HepG2 (cell line): ENCODE measurements at regions not wholly inside any gene's neighbourhood (a gene's known extent, or its start where the extent isn't known, plus 50 kb on each side); places are given as distances from the start of the nearest gene placed in this dataset.

Experiments used
- ATAC-seq: fragments of 200-7000 bp; cut with Tn5 transposase; 3 replicates; pipeline ENCODE4 v1.9.1; 2020; ENCODE audit warnings: mild to moderate bottlenecking, moderate library complexity
- BruUV-seq: library from RNA; stranded (reverse); fragments of 400-500 nt; replicated peaks from 2 replicates; lab custom pipeline; 2021; lab: Mats Ljungman, UMichigan
- CTCF ChIA-PET: fragments of 300-600 bp; formaldehyde crosslinking; extraction: SDS; loops from one replicate; lab custom pipeline; 2021; ENCODE audit warnings: low total read pairs, inconsistent platforms, low intra/inter-chr PET ratio; lab: Yijun Ruan, JAX
- POLR2A ChIA-PET: fragments of 350-600 bp; sonication (Branson Sonifier 250); formaldehyde crosslinking; loops from one replicate; lab custom pipeline; 2020; ENCODE audit warnings: antibody characterized with exemption, inconsistent platforms; lab: Yijun Ruan, JAX
- DNase-seq: peaks from one replicate; pipeline ENCODE4 v3.0.0-alpha.2; 2015; ENCODE audit warnings: low spot score
- FAIRE-seq: peaks from 3 replicates; lab custom pipeline; 2011; peaks lifted over from hg19 to GRCh38; lab: Jason Lieb, UNC
- H2AFZ ChIP-seq: one replicate; pipeline ENCODE4 v1.6.1; 2011; ENCODE audit warnings: low read length, inconsistent platforms
- H3K27ac ChIP-seq: fragments of 300-600 bp; 3 replicates; pipeline ENCODE4 v1.8.0; 2011; ENCODE audit warnings: mixed run types, mild to moderate bottlenecking, mixed read lengths, low read length, inconsistent platforms; ENCODE audit not compliant: insufficient read depth; ENCODE audit errors: extremely low read length
- H3K27me3 ChIP-seq, 2 experiments: fragments of 200-600 bp in 1 of 2; 2 replicates in 1 of 2; 3 replicates in 1 of 2; pipeline versions ENCODE4 v1.6.0 to v1.8.0; 2011; ENCODE audit warnings: low read length in 2 of 2, mild to moderate bottlenecking in 2 of 2, moderate library complexity in 2 of 2, inconsistent platforms in 1 of 2; ENCODE audit not compliant: insufficient read depth in 2 of 2, control insufficient read depth in 1 of 2
- H3K36me3 ChIP-seq, 2 experiments: fragments of 200-600 bp in 1 of 2; replicated peaks in 1 of 2; 2 replicates in 1 of 2; 3 replicates in 1 of 2; pipeline versions ENCODE4 v1.5.1 to v1.8.0; 2011; ENCODE audit warnings: low read length in 2 of 2, inconsistent platforms in 1 of 2; ENCODE audit not compliant: insufficient read depth in 2 of 2, control insufficient read depth in 1 of 2
- H3K4me1 ChIP-seq: 2 replicates; pipeline ENCODE4 v1.5.1; 2012; ENCODE audit warnings: low read length, inconsistent platforms; ENCODE audit not compliant: insufficient read depth
- H3K4me2 ChIP-seq: 2 replicates; pipeline ENCODE4 v1.6.0; 2011; ENCODE audit warnings: low read depth, low read length, inconsistent platforms
- H3K4me3 ChIP-seq, 3 experiments: fragments of 200-600 bp in 1 of 3; sonication (generic), shearing (Covaris generic) in 1 of 3; replicated peaks in 1 of 3; 2 replicates each; pipeline ENCODE4 v1.5.1; 2011 to 2016; ENCODE audit warnings: low read length in 3 of 3, inconsistent platforms in 2 of 3, low read depth in 2 of 3, mild to moderate bottlenecking in 2 of 3, control low read depth in 1 of 3, mixed read lengths in 1 of 3; ENCODE audit not compliant: insufficient read depth in 1 of 3
- H3K79me2 ChIP-seq: one replicate; pipeline ENCODE4 v1.6.1; 2011; ENCODE audit warnings: low read length, inconsistent platforms; ENCODE audit not compliant: insufficient read depth
- H3K9ac ChIP-seq: 2 replicates; pipeline ENCODE4 v1.6.0; 2011; ENCODE audit warnings: mild to moderate bottlenecking, low read depth, low read length, inconsistent platforms; ENCODE audit not compliant: insufficient read depth
- H3K9me3 ChIP-seq: 2 replicates; pipeline ENCODE4 v1.5.1; 2012; ENCODE audit warnings: mild to moderate bottlenecking, low read length
- H4K20me1 ChIP-seq: 2 replicates; pipeline ENCODE4 v1.6.0; 2011; ENCODE audit warnings: inconsistent platforms, mild to moderate bottlenecking, low read length, moderate library complexity; ENCODE audit not compliant: insufficient read depth
- ARID5B ChIP-seq: IDR thresholded peaks from 2 replicates; pipeline ENCODE4 v1.4.0; 2020; ENCODE audit warnings: mild to moderate bottlenecking, missing genetic modification reagents
- FOXO1 ChIP-seq: sonication (generic); formaldehyde crosslinking; IDR thresholded peaks from 2 replicates; pipeline ENCODE4 v1.4.0; 2020; ENCODE audit warnings: missing genetic modification reagents
- GMEB1 ChIP-seq: sonication (generic); formaldehyde crosslinking; IDR thresholded peaks from 2 replicates; pipeline ENCODE4 v1.5.1; 2020; ENCODE audit warnings: missing genetic modification reagents, mild to moderate bottlenecking, borderline replicate concordance
- IKZF1 ChIP-seq: fragments of 450-650 bp; IDR thresholded peaks from 2 replicates; pipeline ENCODE4 v1.7.1; 2016
- PAWR ChIP-seq: sonication (generic); formaldehyde crosslinking; IDR thresholded peaks from 2 replicates; pipeline ENCODE4 v1.4.0; 2020; ENCODE audit warnings: missing genetic modification reagents, mild to moderate bottlenecking, borderline replicate concordance
- SP4 ChIP-seq: sonication (generic); formaldehyde crosslinking; IDR thresholded peaks from 2 replicates; pipeline ENCODE4 v1.8.1; 2023; ENCODE audit warnings: mild to moderate bottlenecking, missing genetic modification reagents
- TOE1 ChIP-seq: sonication (generic); formaldehyde crosslinking; IDR thresholded peaks from 2 replicates; pipeline ENCODE4 v1.4.0; 2020; ENCODE audit warnings: mild to moderate bottlenecking, missing genetic modification reagents
- ZBTB8A ChIP-seq: sonication (generic); formaldehyde crosslinking; IDR thresholded peaks from 2 replicates; pipeline ENCODE4 v1.4.0; 2020; ENCODE audit warnings: mild to moderate bottlenecking, low read depth, missing genetic modification reagents, borderline replicate concordance
- ZNF282 ChIP-seq: fragments of 450-650 bp; IDR thresholded peaks from 2 replicates; pipeline ENCODE4 v1.6.1; 2018; ENCODE audit not compliant: partially characterized antibody
- ZNF460 ChIP-seq: sonication (generic); formaldehyde crosslinking; IDR thresholded peaks from 2 replicates; pipeline ENCODE4 v1.5.1; 2020; ENCODE audit warnings: missing genetic modification reagents, mild to moderate bottlenecking, borderline replicate concordance
- ZNF564 ChIP-seq: sonication (generic); formaldehyde crosslinking; IDR thresholded peaks from 2 replicates; pipeline ENCODE4 v1.8.1; 2023; ENCODE audit warnings: mild to moderate bottlenecking, missing genetic modification reagents
- ZSCAN29 ChIP-seq: sonication (generic); formaldehyde crosslinking; conservative IDR thresholded peaks from 2 replicates; pipeline ENCODE4 v1.4.0; 2020; ENCODE audit warnings: mild to moderate bottlenecking, missing genetic modification reagents
- ZZZ3 ChIP-seq: sonication (generic); formaldehyde crosslinking; IDR thresholded peaks from 2 replicates; pipeline ENCODE4 v1.4.0; 2020; ENCODE audit warnings: missing genetic modification reagents, mild to moderate bottlenecking, borderline replicate concordance
- WGBS: methylation state at CpG from one replicate; pipeline ENCODE4 v1.1.6; 2017; ENCODE audit warnings: low lambda C conversion rate; 5-methylcytosine and 5-hydroxymethylcytosine counted together
- in situ Hi-C: cut with HindIII; loops from 2 replicates; pipeline ENCODE4 v1.10.0; 2017; ENCODE audit warnings: low pct_unique_long_range_greater_than_20kb; ENCODE audit not compliant: extremely low pct_ligation_motif_present
- intact Hi-C: fragments of 100-400 bp; cut with micrococcal nuclease; formaldehyde crosslinking; loops from one replicate; pipeline ENCODE4 v1.10.0; 2022; ENCODE audit not compliant: unreplicated experiment
- TF ChIP-seq, protein P1 (sequence below): sonication (generic); formaldehyde crosslinking; IDR thresholded peaks from 2 replicates; pipeline ENCODE4 v1.4.0; 2020; ENCODE audit warnings: missing genetic modification reagents, mild to moderate bottlenecking, borderline replicate concordance

GRCh38 chr10:108078263-108078662, 913.8 kb upstream of the SORCS1 start:
- Histone ChIP-seq H3K4me1 (no peaks in the 10 kb centered on the region), H3K27me3 (no peaks in the 10 kb centered on the region), H3K9ac (no peak overlapping the region), H3K79me2 (no peaks in the 10 kb centered on the region), H3K4me2 (no peak overlapping the region), H4K20me1 (no peaks in the 10 kb centered on the region), H3K4me3 (no peak overlapping the region), H3K27ac (no peak overlapping the region), H2AFZ (no peak overlapping the region), H3K9me3 (peaks cover 92% of the 10 kb centered on the region), H3K36me3 (no peaks in the 10 kb centered on the region)
- CTCF ChIA-PET = no interaction called here
- intact Hi-C loops = no loop called here
- in situ Hi-C loops = no loop called here
- TF ChIP-seq PAWR (CRISPR knock-in tag) (no peak), ZNF282 (no peak), ZBTB8A (CRISPR knock-in tag) (no peak), ZZZ3 (CRISPR knock-in tag) (no peak), IKZF1 (no peak), SP4 (CRISPR knock-in tag) (no peak), GMEB1 (no peak)
- no TSS peak for BruUV-seq
- no peak for FAIRE-seq
- 34% methylated on average over 2 of the region's 2 CpGs for WGBS
- DNase-seq = no peak
- POLR2A ChIA-PET = no interaction called here
- ATAC-seq = no peak

DNA sequence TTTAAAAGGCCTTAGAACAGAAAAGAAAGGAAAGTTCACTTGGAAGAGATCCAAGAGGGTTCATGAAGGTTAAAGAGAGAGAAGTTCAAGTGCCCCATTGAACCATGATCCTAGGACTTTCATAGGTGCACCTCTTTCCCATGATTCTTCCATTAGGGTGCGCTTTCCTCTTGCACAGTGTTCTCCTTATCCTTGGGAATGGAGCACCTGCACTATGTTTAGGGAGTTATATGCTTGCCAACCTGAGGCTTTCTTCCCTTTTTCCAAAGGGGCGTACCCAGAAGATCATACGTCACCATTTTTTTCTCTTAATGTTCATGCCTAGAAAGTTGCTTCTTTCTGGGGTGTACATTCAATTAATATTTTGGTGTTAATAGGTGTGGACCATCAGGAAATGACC, 908.0 kb upstream of the SORCS1 start:
- H3K9me3 ChIP-seq = peaks cover 88% of the 10 kb centered on the region
- no peaks in the 10 kb centered on the region for H3K79me2 ChIP-seq
- no peaks in the 10 kb centered on the region for H4K20me1 ChIP-seq
- intact Hi-C loops (no loop called here), in situ Hi-C loops (no loop called here)
- H3K36me3 ChIP-seq = no peaks in the 10 kb centered on the region
- no peaks in the 10 kb centered on the region for H3K27me3 ChIP-seq
- no peak overlapping the region for H3K4me3 ChIP-seq
- BruUV-seq = no TSS peak
- no peak overlapping the region for H3K4me2 ChIP-seq
- H3K27ac ChIP-seq = no peak overlapping the region
- DNase-seq (no peak), ATAC-seq (no peak), FAIRE-seq (no peak)
- no peak overlapping the region for H2AFZ ChIP-seq
- ChIA-PET POLR2A (no interaction called here), CTCF (no interaction called here)
- 42% methylated on average over 3 of the region's 3 CpGs for WGBS
- H3K4me1 ChIP-seq = no peaks in the 10 kb centered on the region
- no peak overlapping the region for H3K9ac ChIP-seq
- TF ChIP-seq, protein P1, sequence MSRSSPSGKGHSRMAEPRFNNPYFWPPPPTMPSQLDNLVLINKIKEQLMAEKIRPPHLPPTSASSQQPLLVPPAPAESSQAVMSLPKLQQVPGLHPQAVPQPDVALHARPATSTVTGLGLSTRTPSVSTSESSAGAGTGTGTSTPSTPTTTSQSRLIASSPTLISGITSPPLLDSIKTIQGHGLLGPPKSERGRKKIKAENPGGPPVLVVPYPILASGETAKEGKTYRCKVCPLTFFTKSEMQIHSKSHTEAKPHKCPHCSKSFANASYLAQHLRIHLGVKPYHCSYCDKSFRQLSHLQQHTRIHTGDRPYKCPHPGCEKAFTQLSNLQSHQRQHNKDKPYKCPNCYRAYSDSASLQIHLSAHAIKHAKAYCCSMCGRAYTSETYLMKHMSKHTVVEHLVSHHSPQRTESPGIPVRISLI (CRISPR knock-in tag) = no peak
- no peak for TF ChIP-seq ZSCAN29 (CRISPR knock-in tag)
- no peak for TF ChIP-seq ARID5B (CRISPR knock-in tag)
- no peak for TF ChIP-seq FOXO1
- TF ChIP-seq ZNF460 (CRISPR knock-in tag) = no peak
- TF ChIP-seq TOE1 (CRISPR knock-in tag) = no peak
- TF ChIP-seq ZNF564 (CRISPR knock-in tag) = no peak
